PFSK-1 (cell line): ENCODE measurements at regions not wholly inside any gene's neighbourhood (a gene's known extent, or its start where the extent isn't known, plus 50 kb on each side); places are given as distances from the start of the nearest gene placed in this dataset.

Source experiments
- POLR2AphosphoS5 ChIP-seq: IDR thresholded peaks from 2 replicates; pipeline ENCODE4 v1.6.1; 2012; ENCODE audit warnings: low read depth, mild to moderate bottlenecking, control low read depth, low read length, moderate library complexity
- TAF1 ChIP-seq: IDR thresholded peaks from 2 replicates; pipeline ENCODE4 v1.6.1; 2012; ENCODE audit warnings: low read length, control low read depth, borderline replicate concordance; ENCODE audit not compliant: insufficient read depth
- TF ChIP-seq, protein P1 (sequence below), 2 experiments: IDR thresholded peaks; 2 replicates each; pipeline versions ENCODE4 v1.6.1 to v1.8.0; 2011 to 2012; ENCODE audit warnings: low read depth in 2 of 2, low read length in 2 of 2, control low read depth in 1 of 2, inconsistent platforms in 1 of 2, mild to moderate bottlenecking in 1 of 2, moderate library complexity in 1 of 2; ENCODE audit not compliant: insufficient read depth in 1 of 2

DNA sequence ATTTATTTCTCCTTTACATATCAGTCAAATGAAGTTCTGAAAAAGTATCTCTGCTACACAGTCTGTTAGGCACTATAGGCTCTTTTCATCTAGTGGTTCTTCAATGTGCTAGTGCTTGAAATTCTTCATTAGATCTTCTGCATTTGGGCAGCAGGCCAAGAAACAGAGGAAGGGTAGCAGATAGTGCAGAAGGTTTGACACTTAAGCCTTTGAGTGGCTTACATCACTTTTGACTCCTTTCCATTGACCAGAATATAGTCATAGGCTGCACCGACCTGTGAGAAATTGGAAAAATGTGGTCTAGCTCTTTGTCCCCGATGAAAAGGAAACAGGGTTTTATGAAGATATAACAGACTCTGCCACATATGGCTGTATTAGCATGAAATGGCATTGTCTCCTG is 459.5 kb upstream of the PTGER4 start:
- TF ChIP-seq TAF1 (no peak), POLR2AphosphoS5 (no peak)
- TF ChIP-seq, protein P1, sequence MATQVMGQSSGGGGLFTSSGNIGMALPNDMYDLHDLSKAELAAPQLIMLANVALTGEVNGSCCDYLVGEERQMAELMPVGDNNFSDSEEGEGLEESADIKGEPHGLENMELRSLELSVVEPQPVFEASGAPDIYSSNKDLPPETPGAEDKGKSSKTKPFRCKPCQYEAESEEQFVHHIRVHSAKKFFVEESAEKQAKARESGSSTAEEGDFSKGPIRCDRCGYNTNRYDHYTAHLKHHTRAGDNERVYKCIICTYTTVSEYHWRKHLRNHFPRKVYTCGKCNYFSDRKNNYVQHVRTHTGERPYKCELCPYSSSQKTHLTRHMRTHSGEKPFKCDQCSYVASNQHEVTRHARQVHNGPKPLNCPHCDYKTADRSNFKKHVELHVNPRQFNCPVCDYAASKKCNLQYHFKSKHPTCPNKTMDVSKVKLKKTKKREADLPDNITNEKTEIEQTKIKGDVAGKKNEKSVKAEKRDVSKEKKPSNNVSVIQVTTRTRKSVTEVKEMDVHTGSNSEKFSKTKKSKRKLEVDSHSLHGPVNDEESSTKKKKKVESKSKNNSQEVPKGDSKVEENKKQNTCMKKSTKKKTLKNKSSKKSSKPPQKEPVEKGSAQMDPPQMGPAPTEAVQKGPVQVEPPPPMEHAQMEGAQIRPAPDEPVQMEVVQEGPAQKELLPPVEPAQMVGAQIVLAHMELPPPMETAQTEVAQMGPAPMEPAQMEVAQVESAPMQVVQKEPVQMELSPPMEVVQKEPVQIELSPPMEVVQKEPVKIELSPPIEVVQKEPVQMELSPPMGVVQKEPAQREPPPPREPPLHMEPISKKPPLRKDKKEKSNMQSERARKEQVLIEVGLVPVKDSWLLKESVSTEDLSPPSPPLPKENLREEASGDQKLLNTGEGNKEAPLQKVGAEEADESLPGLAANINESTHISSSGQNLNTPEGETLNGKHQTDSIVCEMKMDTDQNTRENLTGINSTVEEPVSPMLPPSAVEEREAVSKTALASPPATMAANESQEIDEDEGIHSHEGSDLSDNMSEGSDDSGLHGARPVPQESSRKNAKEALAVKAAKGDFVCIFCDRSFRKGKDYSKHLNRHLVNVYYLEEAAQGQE (IDR thresholded peaks at IDR 0.05; ENCODE audit: insufficient read depth in 1 of 2, low read depth in 2 of 2, low read length in 2 of 2) = no peak
